ENCODE measurements at regions not wholly inside any gene's neighbourhood (a gene's known extent, or its start where the extent isn't known, plus 50 kb on each side); places are given as distances from the start of the nearest gene placed in this dataset.

DNA sequence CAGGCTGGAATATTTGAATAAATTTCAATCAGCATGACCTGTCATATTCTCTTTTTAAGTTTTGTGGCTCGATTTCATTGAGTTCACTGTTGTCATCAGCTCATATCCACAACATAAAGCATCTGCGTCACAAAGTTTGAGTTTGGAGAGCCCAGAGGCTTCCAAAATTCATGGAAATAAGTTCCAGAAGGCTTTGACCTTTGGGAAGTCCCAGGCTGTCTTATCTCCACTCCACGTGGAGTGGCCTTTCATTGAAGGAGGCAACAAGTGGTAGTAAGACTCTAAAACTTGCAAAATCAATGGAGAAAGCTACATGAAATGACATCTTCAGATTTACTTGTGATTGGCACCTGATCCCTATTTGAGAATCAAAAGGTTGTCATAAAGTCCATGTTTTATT lies 54.1 kb upstream of the UNC5C start:
- no peak overlapping the region for H3K27ac Mint-ChIP-seq (ENCODE audit: unreplicated experiment)
- no peak for DNase-seq (ENCODE audit: low spot score)
- TF ChIP-seq, protein P1, sequence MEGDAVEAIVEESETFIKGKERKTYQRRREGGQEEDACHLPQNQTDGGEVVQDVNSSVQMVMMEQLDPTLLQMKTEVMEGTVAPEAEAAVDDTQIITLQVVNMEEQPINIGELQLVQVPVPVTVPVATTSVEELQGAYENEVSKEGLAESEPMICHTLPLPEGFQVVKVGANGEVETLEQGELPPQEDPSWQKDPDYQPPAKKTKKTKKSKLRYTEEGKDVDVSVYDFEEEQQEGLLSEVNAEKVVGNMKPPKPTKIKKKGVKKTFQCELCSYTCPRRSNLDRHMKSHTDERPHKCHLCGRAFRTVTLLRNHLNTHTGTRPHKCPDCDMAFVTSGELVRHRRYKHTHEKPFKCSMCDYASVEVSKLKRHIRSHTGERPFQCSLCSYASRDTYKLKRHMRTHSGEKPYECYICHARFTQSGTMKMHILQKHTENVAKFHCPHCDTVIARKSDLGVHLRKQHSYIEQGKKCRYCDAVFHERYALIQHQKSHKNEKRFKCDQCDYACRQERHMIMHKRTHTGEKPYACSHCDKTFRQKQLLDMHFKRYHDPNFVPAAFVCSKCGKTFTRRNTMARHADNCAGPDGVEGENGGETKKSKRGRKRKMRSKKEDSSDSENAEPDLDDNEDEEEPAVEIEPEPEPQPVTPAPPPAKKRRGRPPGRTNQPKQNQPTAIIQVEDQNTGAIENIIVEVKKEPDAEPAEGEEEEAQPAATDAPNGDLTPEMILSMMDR (IDR thresholded peaks at IDR 0.05; ENCODE audit: unreplicated experiment), result no peak
- H3K9me3 Mint-ChIP-seq (ENCODE audit: unreplicated experiment), result no peaks in the 10 kb centered on the region
- H3K4me3 Mint-ChIP-seq (ENCODE audit: unreplicated experiment), result no peak overlapping the region
- no peaks in the 10 kb centered on the region for H3K36me3 Mint-ChIP-seq (ENCODE audit: low read depth, unreplicated experiment)
- no peaks in the 10 kb centered on the region for H3K27me3 Mint-ChIP-seq (ENCODE audit: unreplicated experiment)
- H3K4me1 Mint-ChIP-seq (ENCODE audit: unreplicated experiment), result no peaks in the 10 kb centered on the region

DNA sequence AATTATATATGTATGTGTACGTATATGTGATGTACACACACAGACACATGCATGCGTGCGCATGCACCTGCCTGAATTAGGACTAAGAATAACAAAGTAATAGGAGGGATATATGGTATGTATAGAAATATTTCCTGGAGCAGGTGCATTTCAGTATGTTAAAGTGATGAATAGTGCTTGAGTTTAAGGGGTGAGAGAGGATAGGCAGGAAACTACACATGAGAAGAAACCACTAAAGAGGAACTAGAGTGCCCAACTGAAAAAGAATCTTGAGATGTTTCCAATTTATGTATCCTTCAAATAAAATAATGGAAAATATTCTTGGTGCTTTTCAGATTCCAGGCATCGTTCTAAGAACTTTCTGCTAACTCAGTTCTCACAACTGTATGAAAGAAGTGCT lies 52.6 kb upstream of the UNC5C start:
- Mint-ChIP-seq H3K27me3 (ENCODE audit: unreplicated experiment) (no peaks in the 10 kb centered on the region), H3K36me3 (ENCODE audit: low read depth, unreplicated experiment) (no peaks in the 10 kb centered on the region), H3K9me3 (ENCODE audit: unreplicated experiment) (no peaks in the 10 kb centered on the region), H3K27ac (ENCODE audit: unreplicated experiment) (no peak overlapping the region), H3K4me3 (ENCODE audit: unreplicated experiment) (no peak overlapping the region), H3K4me1 (ENCODE audit: unreplicated experiment) (no peaks in the 10 kb centered on the region)
- TF ChIP-seq, protein P1 (IDR thresholded peaks at IDR 0.05; ENCODE audit: unreplicated experiment), result no peak
- no peak for DNase-seq (ENCODE audit: low spot score)

DNA sequence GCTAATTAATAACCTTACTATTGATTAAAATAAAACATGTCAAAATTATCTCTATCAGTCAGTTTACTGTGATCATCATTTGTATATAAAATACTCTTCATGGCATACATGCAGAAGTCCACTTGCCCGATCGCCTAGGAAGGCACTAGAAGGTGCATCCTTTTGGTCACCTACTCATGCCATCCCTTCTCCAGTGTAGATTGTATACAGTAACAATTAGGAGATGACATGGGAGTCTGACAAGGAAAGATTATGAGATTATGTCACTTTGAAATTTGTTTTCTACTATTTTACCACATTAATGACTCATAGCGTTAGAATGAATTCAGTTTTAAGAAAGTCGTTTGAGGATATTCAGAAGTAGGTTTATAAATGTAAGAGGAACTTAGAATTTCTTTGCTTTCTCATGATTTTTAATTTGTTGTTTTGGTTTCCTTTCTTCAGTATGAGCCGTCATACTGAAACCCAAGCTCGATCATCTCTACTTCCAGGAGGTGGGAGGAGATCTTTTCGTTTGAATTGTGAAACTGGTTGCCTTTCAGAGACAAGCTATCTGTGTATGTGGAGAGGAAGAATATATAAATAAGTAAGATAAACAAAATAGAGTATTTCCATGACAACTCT lies 51.1 kb upstream of the UNC5C start:
- Mint-ChIP-seq H3K27me3 (ENCODE audit: unreplicated experiment) (no peaks in the 10 kb centered on the region), H3K9me3 (ENCODE audit: unreplicated experiment) (no peaks in the 10 kb centered on the region), H3K4me1 (ENCODE audit: unreplicated experiment) (no peaks in the 10 kb centered on the region), H3K36me3 (ENCODE audit: low read depth, unreplicated experiment) (no peaks in the 10 kb centered on the region), H3K27ac (ENCODE audit: unreplicated experiment) (no peak overlapping the region), H3K4me3 (ENCODE audit: unreplicated experiment) (no peak overlapping the region)
- DNase-seq (ENCODE audit: low spot score), result no peak
- TF ChIP-seq, protein P1 (IDR thresholded peaks at IDR 0.05; ENCODE audit: unreplicated experiment), result no peak

All from endothelial cell (in vitro differentiated cells).